Psoas muscle (tissue), 7 donors: ENCODE measurements at regions not wholly inside any gene's neighbourhood (a gene's known extent, or its start where the extent isn't known, plus 50 kb on each side); places are given as distances from the start of the nearest gene placed in this dataset.

Experiments used
- ATAC-seq, 4 donors: fragments of 200-7000 bp; cut with Tn5 transposase; one replicate each; pipeline ENCODE4 v1.9.1; 2020; ENCODE audit warnings: moderate library complexity in 3 of 4, mild to moderate bottlenecking in 2 of 4
- DNase-seq, 2 donors: peaks; one replicate each; pipeline ENCODE4 v3.0.0-alpha.2; 2020
- H3K27ac ChIP-seq: fragments of 200-600 bp; one replicate; pipeline ENCODE4 v1.8.0; 2022
- H3K27me3 ChIP-seq, 3 donors: fragments of 200-600 bp in 1 of 3; one replicate each; pipeline versions ENCODE4 v1.6.1 to v1.8.0; 2013 to 2022; ENCODE audit warnings: low read length in 2 of 3, mild to moderate bottlenecking in 2 of 3, moderate library complexity in 1 of 3; ENCODE audit not compliant: insufficient read depth in 3 of 3
- H3K36me3 ChIP-seq, 2 donors: fragments of 200-600 bp in 1 of 2; one replicate each; pipeline versions ENCODE4 v1.6.1 to v1.8.0; 2013 to 2022; ENCODE audit warnings: low read depth in 1 of 2, mild to moderate bottlenecking in 1 of 2, moderate library complexity in 1 of 2; ENCODE audit not compliant: insufficient read depth in 1 of 2
- H3K4me1 ChIP-seq: fragments of 200-600 bp; one replicate; pipeline ENCODE4 v1.8.0; 2022
- H3K4me3 ChIP-seq: fragments of 200-600 bp; one replicate; pipeline ENCODE4 v1.8.0; 2022; ENCODE audit warnings: mild to moderate bottlenecking
- H3K9me3 ChIP-seq: fragments of 200-600 bp; one replicate; pipeline ENCODE4 v1.8.0; 2022
- CTCF ChIP-seq: fragments of 200-600 bp; IDR thresholded peaks from one replicate; pipeline ENCODE4 v1.8.0; 2022; ENCODE audit warnings: antibody characterized with exemption
- WGBS, 3 donors: extraction: QIAGEN DNeasy Blood & Tissue Kit; methylation state at CpG; one replicate each; pipeline versions ENCODE4 v1.1.6 to v1.1.7; 2013; 5-methylcytosine and 5-hydroxymethylcytosine counted together
- intact Hi-C, 2 donors: fragments of 100-400 bp; cut with DNase I; formaldehyde crosslinking; loops; one replicate each; pipeline versions ENCODE4 v1.11.0 to v1.14.2; 2022
- donor health status: healthy with polysubstance abuse.
- donor health status: DM: no; HTN: no; CAD: no; lungs with moderate emphysema.
- donor health status: Bipolar disorder and iron deficiency.
- donor health status: healthy.
- donor health status: DM: yes; HTN: yes; CAD: no.
- donor health status: DM: no; HTN: no; CAD: no.
- donor health status: DM: yes; HTN: yes; CAD: no.

GRCh38 chr3:35900079-35900478 lies 260.8 kb downstream of the ARPP21 start:
- H3K4me1 ChIP-seq = no peaks in the 10 kb centered on the region
- WGBS, 3 donors = 83 to 84% (median 84%) methylated on average over 3 of the region's 3 CpGs
- H3K9me3 ChIP-seq = no peaks in the 10 kb centered on the region
- intact Hi-C loops = loop anchor here in 1 of 2 donors (10.0 kb wide), 1 partner anchor 95 kb away; no protein-coding TSS in a partner anchor
- no peaks in the 10 kb centered on the region for H3K27me3 ChIP-seq
- no peak for DNase-seq
- H3K36me3 ChIP-seq = no peaks in the 10 kb centered on the region
- ATAC-seq = no peak
- H3K27ac ChIP-seq = no peak overlapping the region
- TF ChIP-seq CTCF = no peak
- H3K4me3 ChIP-seq = no peak overlapping the region

- H3K36me3 ChIP-seq = no peaks in the 10 kb centered on the region
- intact Hi-C loops = loop anchor here in 1 of 2 donors (10.0 kb wide), 1 partner anchor 104 kb away; no protein-coding TSS in a partner anchor
- TF ChIP-seq CTCF = peak; percentile 80
- H3K27ac ChIP-seq = no peak overlapping the region
- DNase-seq = peak; percentile 30 to 65
- peak; percentile 52 to 79 (median 65) for ATAC-seq
- no peaks in the 10 kb centered on the region for H3K4me1 ChIP-seq
- no peaks in the 10 kb centered on the region for H3K9me3 ChIP-seq
- no peaks in the 10 kb centered on the region for H3K27me3 ChIP-seq
- H3K4me3 ChIP-seq = no peak overlapping the region
- WGBS, 3 donors = 38 to 45% (median 38%) methylated on average over 9 of the region's 9 CpGs
Measured at GRCh38 chr3:35908366-35909232, 269.3 kb downstream of the ARPP21 start.

GRCh38 chr3:35919160-35919559 lies 279.8 kb downstream of the ARPP21 start:
- Histone ChIP-seq H3K9me3 (peaks cover 8% of the 10 kb centered on the region), H3K4me1 (no peaks in the 10 kb centered on the region), H3K27ac (no peak overlapping the region), H3K36me3 (no peaks in the 10 kb centered on the region), H3K27me3 (no peaks in the 10 kb centered on the region), H3K4me3 (no peak overlapping the region)
- DNase-seq (no peak), ATAC-seq (no peak)
- intact Hi-C loops = no loop called here
- TF ChIP-seq CTCF = no peak
- 91 to 95% (median 92%) methylated on average over 6 of the region's 6 CpGs for WGBS, 3 donors

GRCh38 chr3:35921718-35922117 lies 282.4 kb downstream of the ARPP21 start:
- no peak for DNase-seq
- ATAC-seq = no peak
- no peak for TF ChIP-seq CTCF
- WGBS, 3 donors = 92 to 94% (median 92%) methylated on average over 4 of the region's 4 CpGs
- peaks cover 8% of the 10 kb centered on the region for H3K9me3 ChIP-seq
- intact Hi-C loops = no loop called here
- no peak overlapping the region for H3K27ac ChIP-seq
- H3K4me1 ChIP-seq = no peaks in the 10 kb centered on the region
- H3K4me3 ChIP-seq = no peak overlapping the region
- no peaks in the 10 kb centered on the region for H3K27me3 ChIP-seq
- H3K36me3 ChIP-seq = no peaks in the 10 kb centered on the region
